Eye (tissue), 1 donor: ENCODE measurements at regions not wholly inside any gene's neighbourhood (a gene's known extent, or its start where the extent isn't known, plus 50 kb on each side); places are given as distances from the start of the nearest gene placed in this dataset.
"Not testable (repeated sequence)": the region's sequence is repeated elsewhere in the genome, so short reads cannot be mapped to it uniquely, and the experiment has no call there.

Experiments used
- DNase-seq: peaks from one replicate; pipeline ENCODE4 v3.0.0-alpha.2; 2015

GRCh38 chr10:51000164-51000563 is 74.1 kb upstream of the PRKG1 start:
- DNase-seq, result no peak

- no peak for DNase-seq
Measured at GRCh38 chr10:51000976-51001375, 73.3 kb upstream of the PRKG1 start.

- peak; percentile 72 for DNase-seq
Measured at GRCh38 chr10:51001587-51001986, 72.7 kb upstream of the PRKG1 start.

GRCh38 chr10:51002469-51002868 is 71.8 kb upstream of the PRKG1 start:
- DNase-seq, result peak; percentile 51

GRCh38 chr10:51004776-51005175 is 69.5 kb upstream of the PRKG1 start:
- no peak for DNase-seq

GRCh38 chr10:51005551-51005950 is 68.7 kb upstream of the PRKG1 start:
- DNase-seq, result no peak

- DNase-seq, result no peak
Measured at GRCh38 chr10:51006686-51007085, 67.6 kb upstream of the PRKG1 start.

- DNase-seq, result no peak
Measured at GRCh38 chr10:51007781-51008180, 66.5 kb upstream of the PRKG1 start.

GRCh38 chr10:51008346-51008745 is 65.9 kb upstream of the PRKG1 start:
- DNase-seq, result no peak

GRCh38 chr10:51010977-51011376 is 63.3 kb upstream of the PRKG1 start:
- DNase-seq, result peak; percentile 72

GRCh38 chr10:51012073-51012472 is 62.2 kb upstream of the PRKG1 start:
- no peak for DNase-seq

GRCh38 chr10:51014680-51015389 is 59.5 kb upstream of the PRKG1 start:
- DNase-seq, result no peak

GRCh38 chr10:51015390-51015754 is 58.9 kb upstream of the PRKG1 start:
- DNase-seq, result not testable (repeated sequence)

GRCh38 chr10:51020200-51020599 is 54.1 kb upstream of the PRKG1 start:
- no peak for DNase-seq

- DNase-seq, result no peak
Measured at GRCh38 chr10:51022933-51023585, 51.2 kb upstream of the PRKG1 start.

GRCh38 chr10:51023636-51024035 is 50.7 kb upstream of the PRKG1 start:
- DNase-seq, result no peak
